Parathyroid adenoma (tissue), 2 donors: ENCODE measurements at regions not wholly inside any gene's neighbourhood (a gene's known extent, or its start where the extent isn't known, plus 50 kb on each side); places are given as distances from the start of the nearest gene placed in this dataset.
"Not testable (repeated sequence)": the region's sequence is repeated elsewhere in the genome, so short reads cannot be mapped to it uniquely, and the experiment has no call there.

Experiments used
- H2AFZ ChIP-seq: fragments of 300-600 bp; sonication (generic); one replicate; pipeline ENCODE4 v1.7.0; 2017; ENCODE audit warnings: antibody characterized with exemption, mild to moderate bottlenecking
- H3K27ac ChIP-seq: fragments of 300-600 bp; sonication (generic); one replicate; pipeline ENCODE4 v1.7.0; 2017
- H3K27me3 ChIP-seq: fragments of 300-600 bp; sonication (generic); one replicate; pipeline ENCODE4 v1.7.0; 2017; ENCODE audit warnings: low read length; ENCODE audit not compliant: control insufficient read depth, insufficient read depth
- H3K36me3 ChIP-seq: fragments of 300-600 bp; sonication (generic); one replicate; pipeline ENCODE4 v1.7.0; 2017; ENCODE audit warnings: low read length; ENCODE audit not compliant: control insufficient read depth, insufficient read depth
- H3K4me1 ChIP-seq: fragments of 300-600 bp; sonication (generic); one replicate; pipeline ENCODE4 v1.7.0; 2017; ENCODE audit warnings: control low read depth
- H3K4me2 ChIP-seq: fragments of 300-600 bp; sonication (generic); one replicate; pipeline ENCODE4 v1.7.0; 2017; ENCODE audit warnings: low read length
- H3K4me3 ChIP-seq: fragments of 300-600 bp; sonication (generic); one replicate; pipeline ENCODE4 v1.7.0; 2017; ENCODE audit warnings: low read depth, low read length
- H3K79me2 ChIP-seq: fragments of 300-600 bp; sonication (generic); one replicate; pipeline ENCODE4 v1.7.0; 2017; ENCODE audit warnings: control low read depth
- H3K9ac ChIP-seq: fragments of 300-600 bp; sonication (generic); one replicate; pipeline ENCODE4 v1.7.0; 2017; ENCODE audit warnings: mild to moderate bottlenecking
- H3K9me3 ChIP-seq: fragments of 300-600 bp; sonication (generic); one replicate; pipeline ENCODE4 v1.7.0; 2017; ENCODE audit warnings: low read length; ENCODE audit not compliant: control insufficient read depth
- TF ChIP-seq, protein P1 (sequence below): fragments of 300-600 bp; sonication (generic); IDR thresholded peaks from one replicate; pipeline ENCODE4 v1.7.0; 2017; ENCODE audit warnings: antibody characterized with exemption, mild to moderate bottlenecking
- donor health status: primary hyperparathyroidism.

DNA sequence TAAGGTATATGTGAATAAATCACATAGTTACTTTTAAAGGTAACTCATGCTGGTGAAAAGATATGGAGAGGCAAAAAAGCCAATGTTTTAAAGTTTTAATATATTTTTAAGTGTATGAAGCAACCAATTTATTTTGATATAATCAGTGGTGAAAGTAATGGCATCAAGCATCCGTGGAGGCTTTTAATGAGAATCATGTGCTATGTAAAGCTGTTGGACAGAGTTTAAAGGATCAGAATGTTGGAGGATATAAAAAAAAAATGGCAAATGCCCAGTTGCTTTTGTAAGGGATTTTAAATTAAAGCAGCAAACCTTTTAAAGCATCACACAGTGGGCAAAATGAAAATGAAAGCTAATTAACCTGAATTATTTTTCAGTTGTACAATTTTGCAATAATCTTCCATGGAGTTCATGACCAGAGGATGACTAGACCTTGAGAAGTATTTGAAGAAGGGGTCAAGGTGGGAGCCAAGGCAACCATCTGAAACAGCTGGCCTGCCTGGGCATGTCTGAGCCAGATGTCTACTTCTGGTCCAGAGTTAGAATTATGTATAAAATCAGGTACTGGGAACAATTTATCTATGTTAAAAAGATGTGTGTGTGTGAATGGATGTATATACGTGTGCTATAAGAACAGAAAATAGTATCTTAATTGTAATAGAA lies 1007.9 kb downstream of the LTN1 start:
- not testable (repeated sequence) for H3K4me1 ChIP-seq, H3K36me3 ChIP-seq, H3K27me3 ChIP-seq, H3K9ac ChIP-seq, H3K79me2 ChIP-seq, H3K4me2 ChIP-seq, H2AFZ ChIP-seq, H3K27ac ChIP-seq, H3K4me3 ChIP-seq, H3K9me3 ChIP-seq

DNA sequence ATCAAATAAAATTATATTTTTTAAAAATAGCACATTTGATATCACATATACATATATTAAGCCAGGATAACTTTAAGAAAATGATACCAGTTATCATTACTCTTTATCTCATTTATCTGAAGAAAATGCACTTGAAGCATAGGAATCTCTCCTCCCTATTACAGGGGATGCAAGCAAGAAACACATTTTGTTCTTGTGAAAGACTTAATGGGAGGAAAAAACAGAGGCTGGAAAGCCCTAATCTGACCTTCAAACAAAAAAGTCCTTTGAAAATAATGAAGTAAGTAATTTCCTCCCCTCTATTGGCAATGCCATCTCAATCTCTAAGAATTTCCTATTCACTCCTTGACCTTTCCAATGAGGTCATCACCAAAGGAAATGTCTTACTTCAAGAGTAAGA lies 1012.6 kb upstream of the ADAMTS5 start:
- not testable (repeated sequence) for H3K4me3 ChIP-seq, H3K9me3 ChIP-seq, H3K4me2 ChIP-seq, H3K4me1 ChIP-seq, H3K27me3 ChIP-seq, H3K9ac ChIP-seq, H3K27ac ChIP-seq, H3K79me2 ChIP-seq, H3K36me3 ChIP-seq, H2AFZ ChIP-seq

DNA sequence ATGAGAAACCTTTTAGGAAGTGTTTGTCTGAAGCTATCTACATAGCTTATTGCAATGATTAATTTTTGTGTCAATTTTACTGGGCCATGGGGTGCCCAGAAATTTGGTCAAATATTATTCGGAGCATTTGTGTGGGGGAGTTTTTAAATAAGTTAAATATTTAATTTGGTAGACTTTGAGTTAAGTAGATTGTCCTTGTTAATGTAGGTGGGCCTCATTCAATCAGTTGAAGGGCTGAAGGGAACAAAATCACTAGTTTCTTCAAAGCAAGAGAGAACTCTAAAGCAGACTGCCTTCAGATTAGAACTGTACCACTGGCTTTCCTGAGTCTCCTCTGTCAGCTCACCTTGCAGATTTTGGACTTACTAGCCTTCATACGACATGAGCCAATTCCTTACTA lies 1008.6 kb upstream of the ADAMTS5 start:
- Histone ChIP-seq H3K4me1 (no peaks in the 10 kb centered on the region), H3K9ac (no peak overlapping the region), H3K27ac (no peak overlapping the region), H3K27me3 (no peaks in the 10 kb centered on the region), H3K4me2 (no peak overlapping the region), H3K79me2 (no peaks in the 10 kb centered on the region), H3K36me3 (no peaks in the 10 kb centered on the region), H3K9me3 (no peaks in the 10 kb centered on the region), H2AFZ (no peak overlapping the region), H3K4me3 (no peak overlapping the region)
- TF ChIP-seq, protein P1, sequence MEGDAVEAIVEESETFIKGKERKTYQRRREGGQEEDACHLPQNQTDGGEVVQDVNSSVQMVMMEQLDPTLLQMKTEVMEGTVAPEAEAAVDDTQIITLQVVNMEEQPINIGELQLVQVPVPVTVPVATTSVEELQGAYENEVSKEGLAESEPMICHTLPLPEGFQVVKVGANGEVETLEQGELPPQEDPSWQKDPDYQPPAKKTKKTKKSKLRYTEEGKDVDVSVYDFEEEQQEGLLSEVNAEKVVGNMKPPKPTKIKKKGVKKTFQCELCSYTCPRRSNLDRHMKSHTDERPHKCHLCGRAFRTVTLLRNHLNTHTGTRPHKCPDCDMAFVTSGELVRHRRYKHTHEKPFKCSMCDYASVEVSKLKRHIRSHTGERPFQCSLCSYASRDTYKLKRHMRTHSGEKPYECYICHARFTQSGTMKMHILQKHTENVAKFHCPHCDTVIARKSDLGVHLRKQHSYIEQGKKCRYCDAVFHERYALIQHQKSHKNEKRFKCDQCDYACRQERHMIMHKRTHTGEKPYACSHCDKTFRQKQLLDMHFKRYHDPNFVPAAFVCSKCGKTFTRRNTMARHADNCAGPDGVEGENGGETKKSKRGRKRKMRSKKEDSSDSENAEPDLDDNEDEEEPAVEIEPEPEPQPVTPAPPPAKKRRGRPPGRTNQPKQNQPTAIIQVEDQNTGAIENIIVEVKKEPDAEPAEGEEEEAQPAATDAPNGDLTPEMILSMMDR: no peak

DNA sequence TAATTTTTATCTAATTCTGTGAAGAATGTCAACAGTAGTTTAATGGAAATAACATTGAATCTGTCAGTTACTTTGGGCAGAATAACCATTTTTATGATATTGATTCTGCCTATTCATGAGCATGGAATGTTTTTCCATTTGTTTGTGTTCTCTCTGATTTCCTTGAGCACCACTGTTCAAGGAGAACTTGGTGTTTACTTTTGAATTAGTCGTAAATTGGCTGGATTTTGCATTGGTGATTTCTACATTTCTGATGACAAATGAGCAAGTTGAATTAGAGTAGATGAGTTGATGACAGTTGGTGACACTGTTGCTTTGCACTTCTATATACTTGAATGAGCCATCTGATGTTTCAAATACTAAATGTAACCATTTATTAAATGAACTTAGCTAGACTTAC lies 1007.3 kb upstream of the ADAMTS5 start:
- not testable (repeated sequence) for H3K9me3 ChIP-seq, H3K36me3 ChIP-seq, H3K4me3 ChIP-seq, H2AFZ ChIP-seq, H3K9ac ChIP-seq, H3K4me1 ChIP-seq, H3K4me2 ChIP-seq, H3K79me2 ChIP-seq, H3K27me3 ChIP-seq, H3K27ac ChIP-seq

DNA sequence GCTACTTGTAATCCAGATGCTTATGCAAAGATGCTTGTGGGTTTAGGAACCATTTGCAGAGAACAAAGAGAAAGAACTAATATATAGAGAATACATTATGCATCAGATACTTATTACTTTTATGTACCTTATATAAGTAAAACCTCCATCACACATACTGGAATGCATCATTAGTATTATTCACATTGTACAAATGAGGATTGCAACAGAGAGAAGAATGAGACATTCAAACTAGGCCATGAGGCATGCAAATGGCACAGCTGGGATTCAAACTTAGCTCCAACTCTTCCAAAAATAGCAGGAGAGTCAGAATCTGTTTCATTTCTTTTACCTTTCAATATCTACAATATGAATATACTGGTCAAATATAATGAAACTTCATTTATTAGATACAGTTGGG lies 1001.4 kb upstream of the ADAMTS5 start:
- H3K9ac ChIP-seq, H3K4me3 ChIP-seq, H2AFZ ChIP-seq, H3K9me3 ChIP-seq, H3K4me1 ChIP-seq, H3K27ac ChIP-seq, H3K4me2 ChIP-seq, H3K36me3 ChIP-seq, H3K27me3 ChIP-seq, H3K79me2 ChIP-seq: not testable (repeated sequence)

DNA sequence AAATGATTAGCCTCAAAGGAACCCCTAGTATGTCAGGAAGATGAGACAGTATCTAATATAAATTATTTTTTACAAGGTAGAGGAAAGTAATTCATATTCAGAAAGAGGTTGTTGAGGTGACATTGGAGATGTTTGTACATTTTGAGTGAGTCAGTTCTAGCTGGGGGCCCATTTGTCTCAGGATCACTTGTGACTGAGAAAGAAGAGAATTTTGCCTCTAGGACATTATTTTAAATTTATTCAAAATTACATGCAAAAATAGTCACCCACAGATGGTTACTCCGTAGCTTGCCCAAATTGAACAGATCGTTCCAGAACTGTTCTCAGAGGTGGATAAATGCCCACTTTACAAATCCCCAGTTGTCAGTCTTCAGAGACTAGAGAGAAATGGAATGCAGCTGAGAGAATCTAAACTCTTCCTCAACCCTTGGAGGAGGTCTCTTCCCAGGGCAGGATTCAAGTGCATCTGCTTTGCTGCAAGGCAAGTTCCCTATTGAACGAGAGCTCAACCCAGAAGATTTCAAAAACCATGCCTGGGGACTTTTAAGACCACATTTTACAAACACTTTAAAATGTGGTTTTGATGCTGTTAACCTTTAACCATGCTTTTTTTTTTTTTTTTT lies 987.8 kb upstream of the ADAMTS5 start:
- H3K27ac ChIP-seq: no peak overlapping the region

More for the DNA sequence above, 987.8 kb upstream of the ADAMTS5 start:
- no peaks in the 10 kb centered on the region for H3K4me1 ChIP-seq
- no peaks in the 10 kb centered on the region for H3K36me3 ChIP-seq
- no peaks in the 10 kb centered on the region for H3K9me3 ChIP-seq
- no peak overlapping the region for H3K4me2 ChIP-seq
- H2AFZ ChIP-seq: no peak overlapping the region
- no peaks in the 10 kb centered on the region for H3K27me3 ChIP-seq
- no peaks in the 10 kb centered on the region for H3K79me2 ChIP-seq
- TF ChIP-seq, protein P1: no peak
- H3K4me3 ChIP-seq: no peak overlapping the region
- H3K9ac ChIP-seq: no peak overlapping the region
